ENCODE measurements at regions not wholly inside any gene's neighbourhood (a gene's known extent, or its start where the extent isn't known, plus 50 kb on each side); places are given as distances from the start of the nearest gene placed in this dataset.

GRCh38 chr2:236935631-236936445, 149.9 kb upstream of the COPS8 start:
- TF ChIP-seq YY1 (IDR thresholded peaks at IDR 0.05; ENCODE audit: insufficient read depth, insufficient read length): no peak
- no peak for TF ChIP-seq SUZ12 (IDR thresholded peaks at IDR 0.05; ENCODE audit: extremely low read depth, insufficient read depth, insufficient read length)
- no peak for TF ChIP-seq ZNF274 (IDR thresholded peaks at IDR 0.05; ENCODE audit: low read depth, low read length)

Measured in NT2/D1 (cell line).